SU-DHL-6 (cell line): ENCODE measurements at regions not wholly inside any gene's neighbourhood (a gene's known extent, or its start where the extent isn't known, plus 50 kb on each side); places are given as distances from the start of the nearest gene placed in this dataset.

Experiments
- H2AFZ ChIP-seq: fragments of 200-600 bp; sonication (generic); 2 replicates; pipeline ENCODE4 v1.6.1; 2014; ENCODE audit warnings: low read depth, mild to moderate bottlenecking, moderate library complexity, mixed read lengths, antibody characterized with exemption, low read length; ENCODE audit not compliant: severe bottlenecking
- H3F3A ChIP-seq: fragments of 200-600 bp; shearing (Covaris generic); 2 replicates; pipeline ENCODE4 v1.6.0; 2016; ENCODE audit warnings: antibody characterized with exemption, mild to moderate bottlenecking; ENCODE audit not compliant: insufficient read depth
- H3K27ac ChIP-seq: fragments of 200-600 bp; sonication (generic); 2 replicates; pipeline ENCODE4 v1.5.1; 2016; ENCODE audit warnings: low read depth, mild to moderate bottlenecking, low read length, moderate library complexity, mixed read lengths
- H3K27me3 ChIP-seq: fragments of 200-600 bp; sonication (generic), shearing (Covaris generic); 2 replicates; pipeline ENCODE4 v1.6.0; 2014; ENCODE audit warnings: mild to moderate bottlenecking, low read length
- H3K36me3 ChIP-seq: fragments of 200-600 bp; sonication (generic); 2 replicates; pipeline ENCODE4 v1.6.1; 2014; ENCODE audit warnings: mild to moderate bottlenecking, low read length, mixed read lengths
- H3K4me2 ChIP-seq: fragments of 300-600, 200-600 bp; shearing (Covaris generic), sonication (generic); 2 replicates; pipeline ENCODE4 v1.6.0; 2014; ENCODE audit warnings: low read length, low read depth, mild to moderate bottlenecking; ENCODE audit not compliant: poor library complexity, severe bottlenecking
- H3K4me3 ChIP-seq: fragments of 200-600 bp; sonication (generic); 2 replicates; pipeline ENCODE4 v1.5.1; 2014; ENCODE audit warnings: antibody characterized with exemption, low read length, mild to moderate bottlenecking, mixed read lengths; ENCODE audit not compliant: insufficient read depth, poor library complexity, severe bottlenecking
- H3K79me2 ChIP-seq: fragments of 200-600 bp; sonication (generic); 2 replicates; pipeline ENCODE4 v1.6.1; 2014; ENCODE audit warnings: mild to moderate bottlenecking, low read length, moderate library complexity; ENCODE audit not compliant: insufficient read depth
- H3K9ac ChIP-seq: fragments of 200-600 bp; sonication (generic); 2 replicates; pipeline ENCODE4 v1.7.0; 2014; ENCODE audit warnings: mild to moderate bottlenecking, low read length
- H3K9me2 ChIP-seq: fragments of 200-600 bp; sonication (generic); replicated peaks from 2 replicates; pipeline ENCODE4 v1.6.1; 2014; ENCODE audit warnings: low read length; ENCODE audit not compliant: insufficient read depth
- H3K9me3 ChIP-seq: fragments of 200-600 bp; sonication (generic); 2 replicates; pipeline ENCODE4 v1.6.1; 2014; ENCODE audit warnings: low read length, mixed read lengths; ENCODE audit not compliant: insufficient read depth
- H4K20me1 ChIP-seq: fragments of 200-600 bp; sonication (generic); 2 replicates; pipeline ENCODE4 v1.6.1; 2014; ENCODE audit warnings: low read depth, mild to moderate bottlenecking, antibody characterized with exemption, low read length, moderate library complexity, mixed read lengths
- CTCF ChIP-seq: fragments of 200-600 bp; sonication (generic); IDR thresholded peaks from one replicate; pipeline ENCODE4 v1.5.1; 2017; ENCODE audit warnings: antibody characterized with exemption, mild to moderate bottlenecking, low read length, moderate library complexity; ENCODE audit not compliant: insufficient read depth, poor library complexity, severe bottlenecking
- EZH2phosphoT487 ChIP-seq: fragments of 200-600 bp; sonication (generic), shearing (Covaris generic); conservative IDR thresholded peaks from 2 replicates; pipeline ENCODE4 v1.6.1; 2018; ENCODE audit warnings: mild to moderate bottlenecking, antibody characterized with exemption, low read length, moderate library complexity, mixed read lengths

GRCh38 chr7:83276250-83276649 is 113.6 kb upstream of the PCLO start:
- Histone ChIP-seq H3K9me3 (no peaks in the 10 kb centered on the region), H3K27ac (no peak overlapping the region), H2AFZ (no peak overlapping the region), H3F3A (no peaks in the 10 kb centered on the region), H4K20me1 (no peaks in the 10 kb centered on the region; the same call in 1 of the 2 replicates), H3K4me2 (no peak overlapping the region), H3K79me2 (no peaks in the 10 kb centered on the region), H3K4me3 (no peak overlapping the region), H3K9ac (no peak overlapping the region), H3K27me3 (no peaks in the 10 kb centered on the region), H3K9me2 (no peaks in the 10 kb centered on the region), H3K36me3 (no peaks in the 10 kb centered on the region)
- TF ChIP-seq EZH2phosphoT487 (no peak), CTCF (no peak)

GRCh38 chr7:83273699-83274098 is 111.0 kb upstream of the PCLO start:
- no peak overlapping the region for H3K4me2 ChIP-seq
- H3K27me3 ChIP-seq, result no peaks in the 10 kb centered on the region
- no peak overlapping the region for H3K9ac ChIP-seq
- no peaks in the 10 kb centered on the region for H3K79me2 ChIP-seq
- H3K4me3 ChIP-seq, result no peak overlapping the region
- H4K20me1 ChIP-seq, result no peaks in the 10 kb centered on the region; the same call in 1 of the 2 replicates
- H3K9me2 ChIP-seq, result no peaks in the 10 kb centered on the region
- H3K36me3 ChIP-seq, result no peaks in the 10 kb centered on the region
- H3F3A ChIP-seq, result no peaks in the 10 kb centered on the region
- no peak for TF ChIP-seq CTCF
- TF ChIP-seq EZH2phosphoT487, result no peak
- H2AFZ ChIP-seq, result no peak overlapping the region
- H3K27ac ChIP-seq, result no peak overlapping the region
- no peaks in the 10 kb centered on the region for H3K9me3 ChIP-seq

- H3K79me2 ChIP-seq, result no peaks in the 10 kb centered on the region
- H3F3A ChIP-seq, result no peaks in the 10 kb centered on the region
- H2AFZ ChIP-seq, result no peak overlapping the region
- no peak overlapping the region for H3K27ac ChIP-seq
- H3K4me3 ChIP-seq, result no peak overlapping the region
- no peaks in the 10 kb centered on the region for H3K9me3 ChIP-seq
- H3K9ac ChIP-seq, result no peak overlapping the region
- peak; percentile 36 for TF ChIP-seq CTCF
- no peak for TF ChIP-seq EZH2phosphoT487
- H3K9me2 ChIP-seq, result no peaks in the 10 kb centered on the region
- no peaks in the 10 kb centered on the region; the same call in 1 of the 2 replicates for H4K20me1 ChIP-seq
- H3K27me3 ChIP-seq, result no peaks in the 10 kb centered on the region
- no peaks in the 10 kb centered on the region for H3K36me3 ChIP-seq
- no peak overlapping the region for H3K4me2 ChIP-seq
These were observed 108.8 kb upstream of the PCLO start for GRCh38 chr7:83271212-83272099.
